HG03064 (cell line): ENCODE measurements at regions not wholly inside any gene's neighbourhood (a gene's known extent, or its start where the extent isn't known, plus 50 kb on each side); places are given as distances from the start of the nearest gene placed in this dataset.

Experiments used
- ATAC-seq: cut with Tn5 transposase; IDR thresholded peaks from one replicate; pipeline ENCODE4 v1.9.1; 2021; ENCODE audit warnings: low read depth; ENCODE audit not compliant: unreplicated experiment

GRCh38 chr9:81532251-81532650 lies 157.1 kb downstream of the TLE1 start:
- ATAC-seq, result no peak

GRCh38 chr9:81531511-81531910 lies 157.8 kb downstream of the TLE1 start:
- no peak for ATAC-seq

- no peak for ATAC-seq
These were observed 158.5 kb downstream of the TLE1 start for GRCh38 chr9:81530846-81531245.

GRCh38 chr9:81530310-81530810 lies 159.0 kb downstream of the TLE1 start:
- ATAC-seq, result no peak

GRCh38 chr9:81529556-81530193 lies 159.7 kb downstream of the TLE1 start:
- ATAC-seq, result no peak

- ATAC-seq, result no peak
These were observed 162.8 kb downstream of the TLE1 start for GRCh38 chr9:81526587-81526986.

- no peak for ATAC-seq
These were observed 166.4 kb downstream of the TLE1 start for GRCh38 chr9:81522716-81523551.

GRCh38 chr9:81521892-81522291 lies 167.5 kb downstream of the TLE1 start:
- no peak for ATAC-seq

GRCh38 chr9:81519816-81520495 lies 169.4 kb downstream of the TLE1 start:
- no peak for ATAC-seq

- ATAC-seq, result no peak
These were observed 171.4 kb downstream of the TLE1 start for GRCh38 chr9:81517954-81518353.

GRCh38 chr9:81513059-81513458 lies 176.3 kb downstream of the TLE1 start:
- no peak for ATAC-seq

GRCh38 chr9:81512641-81513040 lies 176.7 kb downstream of the TLE1 start:
- ATAC-seq, result no peak

GRCh38 chr9:81508476-81508875 lies 180.9 kb downstream of the TLE1 start:
- ATAC-seq, result no peak

- no peak for ATAC-seq
These were observed 182.1 kb downstream of the TLE1 start for GRCh38 chr9:81506941-81507864.

GRCh38 chr9:81499594-81499993 lies 189.8 kb downstream of the TLE1 start:
- no peak for ATAC-seq

- no peak for ATAC-seq
These were observed 190.3 kb downstream of the TLE1 start for GRCh38 chr9:81499021-81499454.

GRCh38 chr9:81498576-81498975 lies 190.8 kb downstream of the TLE1 start:
- ATAC-seq, result no peak

GRCh38 chr9:81497091-81497490 lies 192.3 kb downstream of the TLE1 start:
- ATAC-seq, result no peak

GRCh38 chr9:81492710-81493447 lies 196.5 kb downstream of the TLE1 start:
- ATAC-seq, result no peak
